ENCODE measurements at regions not wholly inside any gene's neighbourhood (a gene's known extent, or its start where the extent isn't known, plus 50 kb on each side); places are given as distances from the start of the nearest gene placed in this dataset.
"Not testable (repeated sequence)": the region's sequence is repeated elsewhere in the genome, so short reads cannot be mapped to it uniquely, and the experiment has no call there.

GRCh38 chr7:98774884-98775283 is 94.9 kb downstream of the TMEM130 start:
- no peak for DNase-seq (ENCODE audit: low read depth in 2 of 2)

GRCh38 chr7:98777051-98777450 is 92.8 kb downstream of the TMEM130 start:
- no peak for DNase-seq (ENCODE audit: low read depth in 2 of 2)

- no peak for DNase-seq (ENCODE audit: low read depth in 2 of 2)
These were observed 91.4 kb downstream of the TMEM130 start for GRCh38 chr7:98778421-98778820.

GRCh38 chr7:98779800-98780587 is 89.8 kb downstream of the TMEM130 start:
- DNase-seq (ENCODE audit: low read depth in 2 of 2): no peak

- no peak for DNase-seq (ENCODE audit: low read depth in 2 of 2)
These were observed 85.5 kb downstream of the TMEM130 start for GRCh38 chr7:98784216-98784785.

- no peak for DNase-seq (ENCODE audit: low read depth in 2 of 2)
These were observed 83.8 kb downstream of the TMEM130 start for GRCh38 chr7:98785929-98786571.

- DNase-seq (ENCODE audit: low read depth in 2 of 2): no peak
These were observed 80.8 kb downstream of the TMEM130 start for GRCh38 chr7:98788966-98789365.

GRCh38 chr7:98794453-98794852 is 75.4 kb downstream of the TMEM130 start:
- DNase-seq (ENCODE audit: low read depth in 2 of 2): not testable (repeated sequence)

- no peak for DNase-seq (ENCODE audit: low read depth in 2 of 2)
These were observed 73.9 kb downstream of the TMEM130 start for GRCh38 chr7:98795741-98796493.
